HL-60 (cell line): ENCODE measurements at regions not wholly inside any gene's neighbourhood (a gene's known extent, or its start where the extent isn't known, plus 50 kb on each side); places are given as distances from the start of the nearest gene placed in this dataset.

ENCODE experiments used
- DNase-seq, 2 experiments: peaks; one replicate each; pipeline ENCODE4 v3.0.0-alpha.2; 2010 to 2020; ENCODE audit warnings: low read depth in 1 of 2, low spot score in 1 of 2
- H3K27ac ChIP-seq: fragments of 250-450 bp; sonication (Bioruptor Pico); replicated peaks from 2 replicates; pipeline ENCODE4 v1.5.1; 2020; ENCODE audit warnings: mild to moderate bottlenecking, moderate library complexity
- H3K27me3 ChIP-seq: fragments of 250-450 bp; sonication (Bioruptor Pico); 2 replicates; pipeline ENCODE4 v1.5.1; 2021; ENCODE audit warnings: mild to moderate bottlenecking, moderate library complexity; ENCODE audit not compliant: insufficient read depth, poor library complexity, severe bottlenecking
- H3K4me3 ChIP-seq: replicated peaks from 2 replicates; pipeline ENCODE4 v1.5.1; 2011; ENCODE audit warnings: mild to moderate bottlenecking, control low read depth, low read length; ENCODE audit not compliant: insufficient read depth
- CTCF ChIP-seq: IDR thresholded peaks from one replicate; pipeline ENCODE4 v1.5.1; 2011; ENCODE audit warnings: low read length, control low read depth, inconsistent platforms; ENCODE audit not compliant: insufficient read depth
- GABPA ChIP-seq: IDR thresholded peaks from 2 replicates; pipeline ENCODE4 v1.6.1; 2012; ENCODE audit warnings: low read depth
- POLR2AphosphoS5 ChIP-seq: IDR thresholded peaks from 2 replicates; pipeline ENCODE4 v1.6.1; 2012; ENCODE audit warnings: low read depth
- REST ChIP-seq: IDR thresholded peaks from 2 replicates; pipeline ENCODE4 v1.6.1; 2012; ENCODE audit warnings: low read depth; ENCODE audit not compliant: insufficient replicate concordance
- SPI1 ChIP-seq: IDR thresholded peaks from 2 replicates; pipeline ENCODE4 v1.6.1; 2012; ENCODE audit warnings: low read depth, mild to moderate bottlenecking, borderline replicate concordance

GRCh38 chr18:78499586-78499985 is 480.0 kb upstream of the SALL3 start:
- Histone ChIP-seq H3K27me3 (no peaks in the 10 kb centered on the region), H3K27ac (no peak overlapping the region), H3K4me3 (no peak overlapping the region)
- DNase-seq: no peak
- TF ChIP-seq CTCF (no peak), GABPA (no peak), POLR2AphosphoS5 (no peak), SPI1 (no peak), REST (no peak)

- Histone ChIP-seq H3K4me3 (no peak overlapping the region), H3K27me3 (no peaks in the 10 kb centered on the region)
Observed at GRCh38 chr18:78501251-78501650, 478.4 kb upstream of the SALL3 start.

GRCh38 chr18:78503129-78503528 is 476.5 kb upstream of the SALL3 start:
- TF ChIP-seq GABPA (no peak), CTCF (no peak), REST (no peak), POLR2AphosphoS5 (no peak), SPI1 (no peak)
- no peaks in the 10 kb centered on the region for H3K27me3 ChIP-seq
- DNase-seq: no peak
- no peak overlapping the region for H3K27ac ChIP-seq
- H3K4me3 ChIP-seq: no peak overlapping the region

More at GRCh38 chr18:78501251-78501650, 478.4 kb upstream of the SALL3 start:
- TF ChIP-seq REST: no peak
- no peak for TF ChIP-seq SPI1
- TF ChIP-seq POLR2AphosphoS5: no peak
- no peak for TF ChIP-seq GABPA
- TF ChIP-seq CTCF: no peak
- DNase-seq: no peak
- H3K27ac ChIP-seq: no peak overlapping the region
